DND-41 (cell line): ENCODE measurements at regions not wholly inside any gene's neighbourhood (a gene's known extent, or its start where the extent isn't known, plus 50 kb on each side); places are given as distances from the start of the nearest gene placed in this dataset.
A peak's percentile ranks its signal among the peaks of the same experiment; 100 is the strongest.

ENCODE experiments used
- ATAC-seq: fragments of 200-7000 bp; cut with Tn5 transposase; 3 replicates; pipeline ENCODE4 v1.9.1; 2021; ENCODE audit warnings: low read depth; ENCODE audit not compliant: insufficient read depth
- DNase-seq: peaks from one replicate; pipeline ENCODE4 v3.0.0-alpha.2; 2020
- H2AFZ ChIP-seq: 2 replicates; pipeline ENCODE4 v1.6.0; 2012; ENCODE audit warnings: low read depth, low read length
- H3K27ac ChIP-seq: 2 replicates; pipeline ENCODE4 v1.5.1; 2012; ENCODE audit warnings: low read length, inconsistent platforms
- H3K27me3 ChIP-seq: fragments of 200-600 bp; sonication (generic); 2 replicates; pipeline ENCODE4 v1.6.0; 2012; ENCODE audit warnings: low read length, mild to moderate bottlenecking, inconsistent platforms; ENCODE audit not compliant: insufficient read depth, poor library complexity
- H3K36me3 ChIP-seq: 2 replicates; pipeline ENCODE4 v1.5.1; 2012; ENCODE audit warnings: low read length, inconsistent platforms; ENCODE audit not compliant: insufficient read depth
- H3K4me1 ChIP-seq: 2 replicates; pipeline ENCODE4 v1.5.1; 2012; ENCODE audit warnings: mild to moderate bottlenecking, low read length; ENCODE audit not compliant: insufficient read depth
- H3K4me2 ChIP-seq: 2 replicates; pipeline ENCODE4 v1.6.0; 2012; ENCODE audit warnings: mild to moderate bottlenecking, moderate library complexity, low read length, inconsistent platforms; ENCODE audit not compliant: insufficient read depth
- H3K4me3 ChIP-seq, 2 experiments: fragments of 200-600 bp in 1 of 2; shearing (Covaris generic) in 1 of 2; 2 replicates each; pipeline ENCODE4 v1.5.1; 2012 to 2016; ENCODE audit warnings: inconsistent platforms in 2 of 2, low read length in 2 of 2, mild to moderate bottlenecking in 2 of 2, low read depth in 1 of 2, moderate library complexity in 1 of 2
- H3K79me2 ChIP-seq: 2 replicates; pipeline ENCODE4 v1.6.0; 2012; ENCODE audit warnings: low read length, inconsistent platforms; ENCODE audit not compliant: insufficient read depth
- H3K9ac ChIP-seq: 2 replicates; pipeline ENCODE4 v1.6.0; 2012; ENCODE audit warnings: low read depth, mild to moderate bottlenecking, inconsistent platforms, low read length, moderate library complexity
- H3K9me3 ChIP-seq: 2 replicates; pipeline ENCODE4 v1.5.1; 2012; ENCODE audit warnings: low read length, moderate library complexity, mild to moderate bottlenecking, inconsistent platforms; ENCODE audit not compliant: insufficient read depth, severe bottlenecking
- H4K20me1 ChIP-seq: 2 replicates; pipeline ENCODE4 v1.6.0; 2012; ENCODE audit warnings: low read length; ENCODE audit not compliant: insufficient read depth
- CTCF ChIP-seq: IDR thresholded peaks from 2 replicates; pipeline ENCODE4 v1.5.1; 2012; ENCODE audit warnings: borderline replicate concordance, low read length, moderate library complexity, mild to moderate bottlenecking; ENCODE audit not compliant: poor library complexity, severe bottlenecking; ENCODE audit errors: extremely low read depth
- EZH2 ChIP-seq: IDR thresholded peaks from 3 replicates; pipeline ENCODE4 v1.6.1; 2012; ENCODE audit warnings: borderline replicate concordance, low read depth, mild to moderate bottlenecking, moderate library complexity, low read length, inconsistent platforms; ENCODE audit not compliant: severe bottlenecking

GRCh38 chr21:18041012-18041411, 203.6 kb upstream of the CHODL start:
- Histone ChIP-seq H3K79me2 (no peaks in the 10 kb centered on the region), H3K36me3 (no peaks in the 10 kb centered on the region), H2AFZ (no peak overlapping the region), H3K27ac (no peak overlapping the region), H3K9ac (no peak overlapping the region), H3K27me3 (no peaks in the 10 kb centered on the region), H4K20me1 (no peaks in the 10 kb centered on the region), H3K4me2 (no peak overlapping the region), H3K4me1 (no peaks in the 10 kb centered on the region), H3K9me3 (no peaks in the 10 kb centered on the region), H3K4me3 (no peak overlapping the region)
- TF ChIP-seq CTCF (peak; percentile 43), EZH2 (no peak)
- DNase-seq = no peak
- ATAC-seq = no peak

- Histone ChIP-seq H4K20me1 (no peaks in the 10 kb centered on the region), H3K36me3 (no peaks in the 10 kb centered on the region), H3K9ac (no peak overlapping the region), H3K4me3 (no peak overlapping the region), H3K79me2 (no peaks in the 10 kb centered on the region), H3K4me1 (no peaks in the 10 kb centered on the region), H3K9me3 (no peaks in the 10 kb centered on the region), H3K4me2 (no peak overlapping the region), H3K27ac (no peak overlapping the region), H2AFZ (no peak overlapping the region), H3K27me3 (no peaks in the 10 kb centered on the region)
- TF ChIP-seq EZH2 = no peak
- no peak for TF ChIP-seq CTCF
- no peak for DNase-seq
- ATAC-seq = no peak
Observed at GRCh38 chr21:18030248-18030647, 211.1 kb upstream of the C21orf91 start.

- no peaks in the 10 kb centered on the region for H3K9me3 ChIP-seq
- no peak overlapping the region for H3K4me2 ChIP-seq
- no peak for ATAC-seq
- H3K4me1 ChIP-seq = no peaks in the 10 kb centered on the region
- no peak overlapping the region for H3K4me3 ChIP-seq
- H3K27ac ChIP-seq = no peak overlapping the region
- no peak for DNase-seq
- H2AFZ ChIP-seq = no peak overlapping the region
- no peaks in the 10 kb centered on the region for H4K20me1 ChIP-seq
- TF ChIP-seq CTCF = no peak
- no peak for TF ChIP-seq EZH2
- no peaks in the 10 kb centered on the region for H3K79me2 ChIP-seq
- no peak overlapping the region for H3K9ac ChIP-seq
- no peaks in the 10 kb centered on the region for H3K36me3 ChIP-seq
- H3K27me3 ChIP-seq = no peaks in the 10 kb centered on the region
Observed at GRCh38 chr21:18026359-18026758, 207.2 kb upstream of the C21orf91 start.

GRCh38 chr21:18023711-18024110, 204.6 kb upstream of the C21orf91 start:
- TF ChIP-seq EZH2 (no peak), CTCF (no peak)
- Histone ChIP-seq H3K27me3 (no peaks in the 10 kb centered on the region), H3K27ac (no peak overlapping the region), H3K4me1 (no peaks in the 10 kb centered on the region), H3K79me2 (no peaks in the 10 kb centered on the region), H3K4me3 (no peak overlapping the region), H3K9ac (no peak overlapping the region), H2AFZ (no peak overlapping the region), H3K36me3 (no peaks in the 10 kb centered on the region), H3K4me2 (no peak overlapping the region), H4K20me1 (no peaks in the 10 kb centered on the region), H3K9me3 (no peaks in the 10 kb centered on the region)
- ATAC-seq = no peak
- no peak for DNase-seq
